HL-60 (cell line): ENCODE measurements at regions not wholly inside any gene's neighbourhood (a gene's known extent, or its start where the extent isn't known, plus 50 kb on each side); places are given as distances from the start of the nearest gene placed in this dataset.

Experiments
- DNase-seq, 2 experiments: peaks; one replicate each; pipeline ENCODE4 v3.0.0-alpha.2; 2010 to 2020; ENCODE audit warnings: low read depth in 1 of 2, low spot score in 1 of 2
- H3K27ac ChIP-seq: fragments of 250-450 bp; sonication (Bioruptor Pico); replicated peaks from 2 replicates; pipeline ENCODE4 v1.5.1; 2020; ENCODE audit warnings: mild to moderate bottlenecking, moderate library complexity
- H3K27me3 ChIP-seq: fragments of 250-450 bp; sonication (Bioruptor Pico); 2 replicates; pipeline ENCODE4 v1.5.1; 2021; ENCODE audit warnings: mild to moderate bottlenecking, moderate library complexity; ENCODE audit not compliant: insufficient read depth, poor library complexity, severe bottlenecking
- H3K4me3 ChIP-seq: replicated peaks from 2 replicates; pipeline ENCODE4 v1.5.1; 2011; ENCODE audit warnings: mild to moderate bottlenecking, control low read depth, low read length; ENCODE audit not compliant: insufficient read depth
- CTCF ChIP-seq: IDR thresholded peaks from one replicate; pipeline ENCODE4 v1.5.1; 2011; ENCODE audit warnings: low read length, control low read depth, inconsistent platforms; ENCODE audit not compliant: insufficient read depth
- GABPA ChIP-seq: IDR thresholded peaks from 2 replicates; pipeline ENCODE4 v1.6.1; 2012; ENCODE audit warnings: low read depth
- POLR2AphosphoS5 ChIP-seq: IDR thresholded peaks from 2 replicates; pipeline ENCODE4 v1.6.1; 2012; ENCODE audit warnings: low read depth
- SPI1 ChIP-seq: IDR thresholded peaks from 2 replicates; pipeline ENCODE4 v1.6.1; 2012; ENCODE audit warnings: low read depth, mild to moderate bottlenecking, borderline replicate concordance
- TF ChIP-seq, protein P1 (sequence below): IDR thresholded peaks from 2 replicates; pipeline ENCODE4 v1.6.1; 2012; ENCODE audit warnings: low read depth; ENCODE audit not compliant: insufficient replicate concordance

GRCh38 chr2:176445956-176446355, 176.7 kb downstream of the MTX2 start:
- no peak for TF ChIP-seq SPI1
- no peak for TF ChIP-seq GABPA
- TF ChIP-seq, protein P1, sequence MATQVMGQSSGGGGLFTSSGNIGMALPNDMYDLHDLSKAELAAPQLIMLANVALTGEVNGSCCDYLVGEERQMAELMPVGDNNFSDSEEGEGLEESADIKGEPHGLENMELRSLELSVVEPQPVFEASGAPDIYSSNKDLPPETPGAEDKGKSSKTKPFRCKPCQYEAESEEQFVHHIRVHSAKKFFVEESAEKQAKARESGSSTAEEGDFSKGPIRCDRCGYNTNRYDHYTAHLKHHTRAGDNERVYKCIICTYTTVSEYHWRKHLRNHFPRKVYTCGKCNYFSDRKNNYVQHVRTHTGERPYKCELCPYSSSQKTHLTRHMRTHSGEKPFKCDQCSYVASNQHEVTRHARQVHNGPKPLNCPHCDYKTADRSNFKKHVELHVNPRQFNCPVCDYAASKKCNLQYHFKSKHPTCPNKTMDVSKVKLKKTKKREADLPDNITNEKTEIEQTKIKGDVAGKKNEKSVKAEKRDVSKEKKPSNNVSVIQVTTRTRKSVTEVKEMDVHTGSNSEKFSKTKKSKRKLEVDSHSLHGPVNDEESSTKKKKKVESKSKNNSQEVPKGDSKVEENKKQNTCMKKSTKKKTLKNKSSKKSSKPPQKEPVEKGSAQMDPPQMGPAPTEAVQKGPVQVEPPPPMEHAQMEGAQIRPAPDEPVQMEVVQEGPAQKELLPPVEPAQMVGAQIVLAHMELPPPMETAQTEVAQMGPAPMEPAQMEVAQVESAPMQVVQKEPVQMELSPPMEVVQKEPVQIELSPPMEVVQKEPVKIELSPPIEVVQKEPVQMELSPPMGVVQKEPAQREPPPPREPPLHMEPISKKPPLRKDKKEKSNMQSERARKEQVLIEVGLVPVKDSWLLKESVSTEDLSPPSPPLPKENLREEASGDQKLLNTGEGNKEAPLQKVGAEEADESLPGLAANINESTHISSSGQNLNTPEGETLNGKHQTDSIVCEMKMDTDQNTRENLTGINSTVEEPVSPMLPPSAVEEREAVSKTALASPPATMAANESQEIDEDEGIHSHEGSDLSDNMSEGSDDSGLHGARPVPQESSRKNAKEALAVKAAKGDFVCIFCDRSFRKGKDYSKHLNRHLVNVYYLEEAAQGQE, result no peak
- peaks cover 9% of the 10 kb centered on the region for H3K27me3 ChIP-seq
- H3K4me3 ChIP-seq, result no peak overlapping the region
- H3K27ac ChIP-seq, result no peak overlapping the region
- no peak for DNase-seq

DNA sequence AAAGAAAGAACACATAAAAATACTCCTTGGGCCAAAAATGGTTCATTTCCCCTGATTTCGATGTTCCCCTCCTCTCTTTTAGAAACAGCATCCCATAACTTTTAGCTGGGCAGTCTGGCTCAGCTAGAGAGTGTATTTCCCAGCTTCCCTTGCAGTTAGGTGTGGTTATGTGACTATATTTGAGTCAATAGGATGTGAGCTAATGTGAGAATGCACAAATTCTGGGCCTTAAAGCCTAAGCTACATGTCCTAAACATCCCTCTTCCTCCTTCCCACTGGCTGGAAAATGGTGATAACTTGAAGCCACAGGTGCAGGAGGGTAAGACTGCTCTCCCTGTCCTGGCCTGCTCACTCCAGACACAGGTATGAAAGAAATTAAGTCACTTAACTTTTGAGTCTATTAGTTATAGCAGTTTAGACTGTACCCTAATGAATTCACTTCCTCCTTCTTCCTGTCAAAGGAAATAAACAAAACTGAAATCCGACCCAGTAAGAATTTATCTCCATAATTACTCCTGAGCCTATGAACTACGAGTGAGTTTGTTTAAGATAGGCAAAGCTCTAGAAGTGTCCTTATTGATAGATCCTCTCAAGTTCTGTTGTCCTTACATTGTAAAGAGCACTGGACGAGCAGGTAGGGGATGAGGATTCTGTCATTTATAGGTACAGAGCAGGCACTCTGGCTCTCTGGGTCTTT, 177.6 kb downstream of the MTX2 start:
- no peak overlapping the region for H3K4me3 ChIP-seq
- DNase-seq, result no peak
- no peak for TF ChIP-seq GABPA
- peak; percentile 7; the same call in 1 of the 2 replicates for TF ChIP-seq SPI1
- H3K27ac ChIP-seq, result no peak overlapping the region
- peaks cover 9% of the 10 kb centered on the region for H3K27me3 ChIP-seq

DNA sequence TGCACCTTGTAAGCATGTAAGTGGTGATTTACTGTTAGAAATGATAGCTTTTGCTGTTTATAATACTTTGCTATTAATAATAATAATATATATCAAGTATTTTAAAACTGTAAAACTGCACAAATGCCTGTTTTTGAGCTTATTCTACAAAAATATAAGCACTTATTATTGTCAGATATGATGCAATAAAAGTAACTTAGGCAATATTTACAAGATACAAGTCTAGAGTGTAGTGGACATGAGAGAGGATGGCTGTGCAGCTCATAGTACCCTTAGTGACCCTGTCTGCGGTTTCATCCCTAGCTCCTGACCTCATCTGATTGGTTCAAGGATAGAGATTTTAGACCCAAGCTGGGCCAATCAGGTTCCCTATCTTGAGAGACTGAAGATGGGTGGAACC, 178.4 kb downstream of the MTX2 start:
- Histone ChIP-seq H3K4me3 (no peak overlapping the region), H3K27ac (no peak overlapping the region), H3K27me3 (peaks cover 9% of the 10 kb centered on the region)
- DNase-seq, result no peak
- no peak for TF ChIP-seq POLR2AphosphoS5
- no peak for TF ChIP-seq SPI1
- TF ChIP-seq, protein P1, result no peak
- no peak for TF ChIP-seq CTCF
- no peak for TF ChIP-seq GABPA

DNA sequence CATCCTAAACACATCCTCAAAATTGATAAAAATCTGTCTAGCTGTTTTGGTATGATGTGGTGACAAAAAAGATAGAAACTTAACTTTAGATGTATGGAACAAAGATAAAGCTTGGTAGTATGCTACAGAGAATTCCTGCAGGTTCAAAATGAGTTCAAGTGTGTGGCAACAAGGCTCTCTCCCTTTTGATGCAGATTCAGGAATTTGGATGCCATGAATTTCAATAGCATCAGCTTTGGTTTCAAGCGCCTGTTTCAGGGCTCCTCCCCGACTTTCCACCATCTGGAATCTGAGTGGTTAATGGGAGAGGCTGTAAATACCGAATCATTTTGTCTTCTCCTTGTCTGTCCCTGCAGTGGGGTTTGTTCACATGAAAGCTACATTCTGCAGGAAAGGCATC, 180.6 kb downstream of the MTX2 start:
- peaks cover 10% of the 10 kb centered on the region for H3K27me3 ChIP-seq
- no peak overlapping the region for H3K4me3 ChIP-seq
- TF ChIP-seq CTCF, result no peak
- no peak for TF ChIP-seq SPI1
- TF ChIP-seq, protein P1, result no peak
- no peak for TF ChIP-seq POLR2AphosphoS5
- TF ChIP-seq GABPA, result no peak
- DNase-seq, result no peak
- no peak overlapping the region for H3K27ac ChIP-seq
